HepG2 (cell line): ENCODE measurements at regions not wholly inside any gene's neighbourhood (a gene's known extent, or its start where the extent isn't known, plus 50 kb on each side); places are given as distances from the start of the nearest gene placed in this dataset.

ENCODE experiments used
- PHF5A ChIP-seq: IDR thresholded peaks from one replicate; pipeline ENCODE4 v1.6.1; 2018; ENCODE audit warnings: low read depth, missing genetic modification reagents; ENCODE audit not compliant: unreplicated experiment
- POLR2AphosphoS2 ChIP-seq: IDR thresholded peaks from 2 replicates; pipeline ENCODE4 v1.6.1; 2011; ENCODE audit warnings: low read depth, low read length, improper control_type of control experiment
- SMARCC2 ChIP-seq: fragments of 450-650 bp; IDR thresholded peaks from 2 replicates; pipeline ENCODE4 v1.6.1; 2017; ENCODE audit warnings: antibody characterized with exemption, mild to moderate bottlenecking
- ZNF7 ChIP-seq: IDR thresholded peaks from 2 replicates; pipeline ENCODE4 v1.6.1; 2016; ENCODE audit warnings: missing biosample characterization, missing genetic modification reagents
- ZNF792 ChIP-seq: IDR thresholded peaks from 2 replicates; pipeline ENCODE4 v1.6.1; 2016
- TF ChIP-seq, protein P1 (sequence below): IDR thresholded peaks from 2 replicates; pipeline ENCODE4 v1.6.1; 2018; ENCODE audit warnings: missing genetic modification reagents, mild to moderate bottlenecking, missing compliant biosample characterization
- TF ChIP-seq, protein P2 (sequence below): sonication (generic); formaldehyde crosslinking; IDR thresholded peaks from 2 replicates; pipeline ENCODE4 v1.4.0; 2020; ENCODE audit warnings: missing genetic modification reagents
- TF ChIP-seq, protein P3 (sequence below): sonication (generic); IDR thresholded peaks from 2 replicates; pipeline ENCODE4 v1.6.1; 2016; ENCODE audit warnings: low read depth, borderline replicate concordance
- TF ChIP-seq, protein P4 (sequence below): sonication (generic); formaldehyde crosslinking; IDR thresholded peaks from 2 replicates; pipeline ENCODE4 v1.8.1; 2022; ENCODE audit warnings: low read depth, mild to moderate bottlenecking, missing genetic modification reagents

DNA sequence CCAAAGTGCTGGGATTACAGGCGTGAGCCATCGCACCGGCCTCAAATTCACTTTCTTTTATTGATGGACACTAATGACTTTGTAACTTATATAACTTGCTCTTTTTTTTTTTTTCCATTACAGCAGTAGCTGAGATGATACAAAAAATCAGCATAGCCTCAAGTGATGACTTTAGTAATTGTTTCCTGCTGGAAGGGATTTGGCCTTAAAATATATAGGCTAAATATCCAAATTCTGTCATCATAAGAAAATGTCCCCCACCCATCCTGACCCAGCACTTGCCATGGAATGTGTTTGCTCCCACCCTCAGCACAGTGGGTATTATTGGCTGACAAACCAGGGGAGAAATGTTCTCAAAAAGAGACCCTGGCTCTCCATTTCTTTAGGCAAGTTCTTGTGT is 1264.1 kb upstream of the AUTS2 start (continued):
- TF ChIP-seq, protein P1, sequence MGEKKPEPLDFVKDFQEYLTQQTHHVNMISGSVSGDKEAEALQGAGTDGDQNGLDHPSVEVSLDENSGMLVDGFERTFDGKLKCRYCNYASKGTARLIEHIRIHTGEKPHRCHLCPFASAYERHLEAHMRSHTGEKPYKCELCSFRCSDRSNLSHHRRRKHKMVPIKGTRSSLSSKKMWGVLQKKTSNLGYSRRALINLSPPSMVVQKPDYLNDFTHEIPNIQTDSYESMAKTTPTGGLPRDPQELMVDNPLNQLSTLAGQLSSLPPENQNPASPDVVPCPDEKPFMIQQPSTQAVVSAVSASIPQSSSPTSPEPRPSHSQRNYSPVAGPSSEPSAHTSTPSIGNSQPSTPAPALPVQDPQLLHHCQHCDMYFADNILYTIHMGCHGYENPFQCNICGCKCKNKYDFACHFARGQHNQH (CRISPR knock-in tag), result no peak
- TF ChIP-seq, protein P2, sequence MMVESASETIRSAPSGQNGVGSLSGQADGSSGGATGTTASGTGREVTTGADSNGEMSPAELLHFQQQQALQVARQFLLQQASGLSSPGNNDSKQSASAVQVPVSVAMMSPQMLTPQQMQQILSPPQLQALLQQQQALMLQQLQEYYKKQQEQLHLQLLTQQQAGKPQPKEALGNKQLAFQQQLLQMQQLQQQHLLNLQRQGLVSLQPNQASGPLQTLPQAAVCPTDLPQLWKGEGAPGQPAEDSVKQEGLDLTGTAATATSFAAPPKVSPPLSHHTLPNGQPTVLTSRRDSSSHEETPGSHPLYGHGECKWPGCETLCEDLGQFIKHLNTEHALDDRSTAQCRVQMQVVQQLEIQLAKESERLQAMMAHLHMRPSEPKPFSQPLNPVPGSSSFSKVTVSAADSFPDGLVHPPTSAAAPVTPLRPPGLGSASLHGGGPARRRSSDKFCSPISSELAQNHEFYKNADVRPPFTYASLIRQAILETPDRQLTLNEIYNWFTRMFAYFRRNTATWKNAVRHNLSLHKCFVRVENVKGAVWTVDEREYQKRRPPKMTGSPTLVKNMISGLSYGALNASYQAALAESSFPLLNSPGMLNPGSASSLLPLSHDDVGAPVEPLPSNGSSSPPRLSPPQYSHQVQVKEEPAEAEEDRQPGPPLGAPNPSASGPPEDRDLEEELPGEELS (CRISPR knock-in tag), result no peak
- TF ChIP-seq ZNF792 (no peak), POLR2AphosphoS2 (no peak), SMARCC2 (no peak), ZNF7 (CRISPR knock-in tag) (no peak), PHF5A (CRISPR knock-in tag) (no peak)
- TF ChIP-seq, protein P3, sequence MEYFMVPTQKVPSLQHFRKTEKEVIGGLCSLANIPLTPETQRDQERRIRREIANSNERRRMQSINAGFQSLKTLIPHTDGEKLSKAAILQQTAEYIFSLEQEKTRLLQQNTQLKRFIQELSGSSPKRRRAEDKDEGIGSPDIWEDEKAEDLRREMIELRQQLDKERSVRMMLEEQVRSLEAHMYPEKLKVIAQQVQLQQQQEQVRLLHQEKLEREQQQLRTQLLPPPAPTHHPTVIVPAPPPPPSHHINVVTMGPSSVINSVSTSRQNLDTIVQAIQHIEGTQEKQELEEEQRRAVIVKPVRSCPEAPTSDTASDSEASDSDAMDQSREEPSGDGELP, result no peak
- TF ChIP-seq, protein P4, sequence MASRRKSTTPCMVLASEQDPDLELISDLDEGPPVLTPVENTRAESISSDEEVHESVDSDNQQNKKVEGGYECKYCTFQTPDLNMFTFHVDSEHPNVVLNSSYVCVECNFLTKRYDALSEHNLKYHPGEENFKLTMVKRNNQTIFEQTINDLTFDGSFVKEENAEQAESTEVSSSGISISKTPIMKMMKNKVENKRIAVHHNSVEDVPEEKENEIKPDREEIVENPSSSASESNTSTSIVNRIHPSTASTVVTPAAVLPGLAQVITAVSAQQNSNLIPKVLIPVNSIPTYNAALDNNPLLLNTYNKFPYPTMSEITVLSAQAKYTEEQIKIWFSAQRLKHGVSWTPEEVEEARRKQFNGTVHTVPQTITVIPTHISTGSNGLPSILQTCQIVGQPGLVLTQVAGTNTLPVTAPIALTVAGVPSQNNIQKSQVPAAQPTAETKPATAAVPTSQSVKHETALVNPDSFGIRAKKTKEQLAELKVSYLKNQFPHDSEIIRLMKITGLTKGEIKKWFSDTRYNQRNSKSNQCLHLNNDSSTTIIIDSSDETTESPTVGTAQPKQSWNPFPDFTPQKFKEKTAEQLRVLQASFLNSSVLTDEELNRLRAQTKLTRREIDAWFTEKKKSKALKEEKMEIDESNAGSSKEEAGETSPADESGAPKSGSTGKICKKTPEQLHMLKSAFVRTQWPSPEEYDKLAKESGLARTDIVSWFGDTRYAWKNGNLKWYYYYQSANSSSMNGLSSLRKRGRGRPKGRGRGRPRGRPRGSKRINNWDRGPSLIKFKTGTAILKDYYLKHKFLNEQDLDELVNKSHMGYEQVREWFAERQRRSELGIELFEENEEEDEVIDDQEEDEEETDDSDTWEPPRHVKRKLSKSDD (CRISPR knock-in tag), result no peak
